AG09319 (cell line): ENCODE measurements at regions not wholly inside any gene's neighbourhood (a gene's known extent, or its start where the extent isn't known, plus 50 kb on each side); places are given as distances from the start of the nearest gene placed in this dataset.

Experiments
- DNase-seq: peaks from one replicate; pipeline ENCODE4 v3.0.0-alpha.2; 2010; ENCODE audit warnings: low read depth; ENCODE audit errors: extremely low read depth
- CTCF ChIP-seq: IDR thresholded peaks from 2 replicates; pipeline ENCODE4 v1.5.1; 2011; ENCODE audit warnings: low read depth, mild to moderate bottlenecking, inconsistent platforms, low read length, moderate library complexity

GRCh38 chr7:156309016-156309620, 331.5 kb upstream of the RNF32 start:
- TF ChIP-seq CTCF, result no peak

GRCh38 chr7:156307193-156307592, 333.4 kb upstream of the RNF32 start:
- DNase-seq, result no peak
- no peak for TF ChIP-seq CTCF

More at GRCh38 chr7:156309016-156309620, 331.5 kb upstream of the RNF32 start:
- DNase-seq, result no peak

GRCh38 chr7:156305351-156305750, 335.2 kb upstream of the RNF32 start:
- no peak for DNase-seq
- TF ChIP-seq CTCF, result no peak

GRCh38 chr7:156282816-156283215, 357.8 kb upstream of the RNF32 start:
- TF ChIP-seq CTCF, result no peak
- DNase-seq, result no peak

GRCh38 chr7:156279635-156280034, 360.9 kb upstream of the RNF32 start:
- TF ChIP-seq CTCF, result no peak
- no peak for DNase-seq

- TF ChIP-seq CTCF, result no peak
Observed at GRCh38 chr7:156275292-156275691, 365.3 kb upstream of the RNF32 start.

GRCh38 chr7:156274557-156274956, 366.0 kb upstream of the RNF32 start:
- DNase-seq, result no peak

More at GRCh38 chr7:156275292-156275691, 365.3 kb upstream of the RNF32 start:
- no peak for DNase-seq

More at GRCh38 chr7:156274557-156274956, 366.0 kb upstream of the RNF32 start:
- no peak for TF ChIP-seq CTCF
